Stimulated activated CD8-positive, alpha-beta memory T cell treated with anti-CD3 and anti-CD28 coated beads, Interleukin-7, amount 100 ng/mL, for 1 hour (primary cell): ENCODE measurements at regions not wholly inside any gene's neighbourhood (a gene's known extent, or its start where the extent isn't known, plus 50 kb on each side); places are given as distances from the start of the nearest gene placed in this dataset.

Experiments used
- DNase-seq, 2 donors: peaks; one replicate each; pipeline ENCODE4 v3.0.0-alpha.2; 2020; ENCODE audit warnings: low read depth in 2 of 2

- DNase-seq = no peak
Measured at GRCh38 chr10:43746906-43747305, 98.2 kb upstream of the ZNF32 start.

- DNase-seq = no peak
Measured at GRCh38 chr10:43739161-43739560, 90.5 kb upstream of the ZNF32 start.

- no peak for DNase-seq
Measured at GRCh38 chr10:43737003-43737402, 88.3 kb upstream of the ZNF32 start.

- DNase-seq = no peak
Measured at GRCh38 chr10:43735907-43736306, 87.2 kb upstream of the ZNF32 start.

GRCh38 chr10:43734716-43735115 is 86.0 kb upstream of the ZNF32 start:
- no peak for DNase-seq

- DNase-seq = no peak
Measured at GRCh38 chr10:43731486-43731885, 82.8 kb upstream of the ZNF32 start.

- no peak for DNase-seq
Measured at GRCh38 chr10:43728425-43728824, 79.7 kb upstream of the ZNF32 start.

GRCh38 chr10:43727935-43728334 is 79.3 kb upstream of the ZNF32 start:
- DNase-seq = no peak

GRCh38 chr10:43715334-43715733 is 66.7 kb upstream of the ZNF32 start:
- DNase-seq = no peak

- DNase-seq = no peak
Measured at GRCh38 chr10:43712821-43713584, 64.3 kb upstream of the ZNF32 start.

- no peak for DNase-seq
Measured at GRCh38 chr10:43710772-43711471, 62.2 kb upstream of the ZNF32 start.

GRCh38 chr10:43708262-43708661 is 59.6 kb upstream of the ZNF32 start:
- DNase-seq = no peak

- DNase-seq = no peak
Measured at GRCh38 chr10:43707770-43708169, 59.1 kb upstream of the ZNF32 start.

- no peak for DNase-seq
Measured at GRCh38 chr10:43706166-43706565, 57.5 kb upstream of the ZNF32 start.

GRCh38 chr10:43703286-43703685 is 54.6 kb upstream of the ZNF32 start:
- DNase-seq = no peak

- DNase-seq = no peak
Measured at GRCh38 chr10:43702936-43703281, 54.2 kb upstream of the ZNF32 start.

- DNase-seq = no peak
Measured at GRCh38 chr10:43702213-43702935, 53.7 kb upstream of the ZNF32 start.

- DNase-seq = no peak
Measured at GRCh38 chr10:43701295-43701694, 52.6 kb upstream of the ZNF32 start.

GRCh38 chr10:43700306-43700705 is 51.6 kb upstream of the ZNF32 start:
- DNase-seq = no peak

GRCh38 chr10:43699516-43699915 is 50.8 kb upstream of the ZNF32 start:
- DNase-seq = no peak
